Tongue (tissue), 1 donor: ENCODE measurements at regions not wholly inside any gene's neighbourhood (a gene's known extent, or its start where the extent isn't known, plus 50 kb on each side); places are given as distances from the start of the nearest gene placed in this dataset.
"Not testable (repeated sequence)": the region's sequence is repeated elsewhere in the genome, so short reads cannot be mapped to it uniquely, and the experiment has no call there.

Source experiments
- DNase-seq: peaks from one replicate; pipeline ENCODE4 v3.0.0-alpha.2; 2015

GRCh38 chr14:106419376-106419965, 893.1 kb downstream of the TMEM121 start:
- no peak for DNase-seq

- not testable (repeated sequence) for DNase-seq
Observed at GRCh38 chr14:106421431-106422033, 895.1 kb downstream of the TMEM121 start.

- DNase-seq: no peak
Observed at GRCh38 chr14:106422066-106422465, 895.7 kb downstream of the TMEM121 start.

- DNase-seq: not testable (repeated sequence)
Observed at GRCh38 chr14:106425150-106425549, 898.8 kb downstream of the TMEM121 start.

GRCh38 chr14:106436310-106436905, 910.0 kb downstream of the TMEM121 start:
- no peak for DNase-seq

GRCh38 chr14:106442857-106443256, 916.5 kb downstream of the TMEM121 start:
- DNase-seq: no peak

- no peak for DNase-seq
Observed at GRCh38 chr14:106455026-106455425, 928.6 kb downstream of the TMEM121 start.

GRCh38 chr14:106459971-106460730, 933.8 kb downstream of the TMEM121 start:
- no peak for DNase-seq

- DNase-seq: no peak
Observed at GRCh38 chr14:106460916-106461315, 934.5 kb downstream of the TMEM121 start.

GRCh38 chr14:106466483-106466882, 940.1 kb downstream of the TMEM121 start:
- DNase-seq: not testable (repeated sequence)

GRCh38 chr14:106468869-106469268, 942.5 kb downstream of the TMEM121 start:
- not testable (repeated sequence) for DNase-seq

- not testable (repeated sequence) for DNase-seq
Observed at GRCh38 chr14:106470028-106470427, 943.6 kb downstream of the TMEM121 start.

- not testable (repeated sequence) for DNase-seq
Observed at GRCh38 chr14:106474261-106475028, 948.1 kb downstream of the TMEM121 start.

GRCh38 chr14:106475214-106475613, 948.8 kb downstream of the TMEM121 start:
- not testable (repeated sequence) for DNase-seq

GRCh38 chr14:106477600-106477999, 951.2 kb downstream of the TMEM121 start:
- not testable (repeated sequence) for DNase-seq

- not testable (repeated sequence) for DNase-seq
Observed at GRCh38 chr14:106480287-106480686, 953.9 kb downstream of the TMEM121 start.

- DNase-seq: not testable (repeated sequence)
Observed at GRCh38 chr14:106482213-106482612, 955.8 kb downstream of the TMEM121 start.

- DNase-seq: no peak
Observed at GRCh38 chr14:106487600-106487999, 961.2 kb downstream of the TMEM121 start.

GRCh38 chr14:106488291-106488690, 961.9 kb downstream of the TMEM121 start:
- DNase-seq: no peak

- no peak for DNase-seq
Observed at GRCh38 chr14:106489112-106489881, 962.9 kb downstream of the TMEM121 start.

GRCh38 chr14:106490442-106490841, 964.1 kb downstream of the TMEM121 start:
- DNase-seq: no peak
